HG02970 (cell line): ENCODE measurements at regions not wholly inside any gene's neighbourhood (a gene's known extent, or its start where the extent isn't known, plus 50 kb on each side); places are given as distances from the start of the nearest gene placed in this dataset.
"Not testable (repeated sequence)": the region's sequence is repeated elsewhere in the genome, so short reads cannot be mapped to it uniquely, and the experiment has no call there.

Experiments used
- ATAC-seq: cut with Tn5 transposase; IDR thresholded peaks from one replicate; pipeline ENCODE4 v1.9.1; 2021; ENCODE audit warnings: mild to moderate bottlenecking, moderate library complexity, moderate number of reproducible peaks; ENCODE audit not compliant: unreplicated experiment, low FRiP score

DNA sequence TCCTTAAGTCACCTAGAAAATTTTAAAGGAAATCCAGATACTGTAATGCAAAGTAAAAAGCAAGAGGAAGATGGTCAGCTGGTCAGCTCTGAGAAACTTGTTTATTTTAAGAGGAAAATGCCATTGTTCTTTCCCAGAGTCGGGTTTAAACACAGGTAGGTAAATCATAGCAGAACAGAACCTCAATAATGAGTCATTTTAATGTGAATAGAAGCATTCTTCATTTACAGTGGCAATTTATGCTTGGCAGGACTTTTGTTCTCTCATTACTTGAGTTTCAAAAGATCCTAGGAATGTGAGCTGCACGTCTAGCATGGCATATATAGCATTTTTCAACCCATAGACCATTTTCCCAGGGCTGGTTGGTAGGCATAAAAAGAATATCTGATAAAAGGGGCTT, 132.3 kb downstream of the LIG4 start:
- no peak for ATAC-seq

DNA sequence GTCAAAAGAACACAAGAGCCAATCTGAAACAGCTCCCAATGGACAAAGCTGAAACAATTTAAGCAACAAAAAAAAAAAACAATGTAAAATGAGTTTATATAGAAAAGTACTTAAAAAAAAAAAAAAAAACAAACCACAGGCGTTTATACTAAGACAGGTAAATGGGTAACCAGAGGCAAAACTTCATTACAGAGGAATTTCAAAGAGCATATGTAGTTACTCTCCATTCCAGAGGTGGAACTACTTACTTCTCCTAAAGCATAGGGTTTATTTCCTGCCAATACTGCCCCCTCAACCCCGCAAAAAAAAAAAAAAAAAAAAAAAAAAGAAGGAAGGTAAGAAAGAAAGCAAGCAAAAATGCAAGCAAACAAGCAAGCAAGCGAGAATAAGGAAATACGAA, 132.9 kb downstream of the LIG4 start:
- ATAC-seq: no peak

DNA sequence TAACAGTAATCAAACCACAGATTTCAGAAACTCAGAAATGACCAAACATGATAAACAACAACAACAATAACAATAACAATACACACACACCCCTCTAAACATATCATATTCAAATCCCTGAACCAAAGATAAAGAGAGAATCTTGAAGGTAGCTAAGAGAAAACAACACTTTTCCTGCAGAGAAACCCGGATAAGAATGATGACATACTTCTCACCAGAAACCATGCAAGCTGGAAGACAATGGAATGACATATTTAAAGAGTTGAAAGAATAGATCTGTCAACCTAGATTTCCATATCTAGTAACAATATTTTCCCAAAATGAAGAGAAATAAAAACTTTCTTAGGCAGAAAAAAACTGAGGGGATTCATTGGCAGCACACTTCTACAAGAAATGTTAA, 138.1 kb downstream of the LIG4 start:
- no peak for ATAC-seq

DNA sequence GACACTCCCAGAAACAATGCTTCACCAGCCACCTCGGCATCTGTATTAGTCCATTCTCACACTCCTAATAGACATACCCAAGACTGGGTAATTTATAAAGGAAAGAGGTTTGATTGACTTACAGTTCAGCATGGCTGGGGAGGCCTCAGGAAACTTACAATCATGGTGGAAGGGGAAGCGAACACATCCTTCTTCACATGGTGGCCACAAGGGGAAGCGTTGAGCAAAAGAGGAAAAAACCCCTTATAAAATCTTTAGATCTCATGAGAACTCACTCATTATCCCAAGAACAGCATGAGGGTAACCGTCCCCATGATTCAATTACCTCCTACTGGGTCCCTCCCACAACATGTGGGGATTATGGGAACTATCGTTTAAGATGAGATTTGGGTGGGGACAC, 140.9 kb downstream of the LIG4 start:
- ATAC-seq: not testable (repeated sequence)

DNA sequence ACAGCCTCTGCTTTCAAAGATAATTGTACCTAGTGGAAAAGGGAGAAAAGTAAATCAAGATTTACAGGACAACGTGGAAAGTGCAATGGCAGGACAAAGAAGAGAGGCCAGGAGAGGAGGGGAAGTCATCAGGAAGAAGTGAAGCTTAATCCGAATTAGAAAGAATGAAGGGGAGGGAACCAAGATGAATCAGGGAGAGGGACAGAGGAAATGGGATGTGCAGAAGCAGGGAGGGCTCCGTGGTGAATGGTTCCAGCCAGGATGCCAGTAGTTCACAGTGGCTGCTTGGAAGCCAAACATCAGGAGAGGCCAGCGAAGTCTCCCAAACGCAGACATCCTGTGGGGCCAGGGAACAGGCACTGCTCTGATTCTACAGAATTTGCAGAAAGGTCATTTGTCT, 144.4 kb downstream of the LIG4 start:
- no peak for ATAC-seq

DNA sequence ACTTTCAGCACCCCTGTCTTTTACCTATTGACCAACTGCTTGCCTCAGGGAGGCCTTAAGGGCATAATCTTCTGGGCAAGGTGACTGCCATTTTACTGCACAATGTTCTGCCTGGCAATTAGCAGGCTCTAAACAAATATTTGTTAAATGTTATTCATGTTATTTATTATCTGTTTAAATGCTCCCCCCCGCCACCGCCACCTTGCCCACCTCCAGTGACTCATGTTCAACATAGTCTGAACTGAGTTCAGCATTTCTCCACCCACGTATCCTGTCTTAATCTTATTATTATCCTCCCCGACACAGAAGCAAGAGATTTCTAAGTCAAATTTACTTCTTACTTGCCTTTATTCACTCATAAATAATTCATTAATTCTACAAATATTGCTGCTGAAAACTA, 144.8 kb downstream of the LIG4 start:
- no peak for ATAC-seq

DNA sequence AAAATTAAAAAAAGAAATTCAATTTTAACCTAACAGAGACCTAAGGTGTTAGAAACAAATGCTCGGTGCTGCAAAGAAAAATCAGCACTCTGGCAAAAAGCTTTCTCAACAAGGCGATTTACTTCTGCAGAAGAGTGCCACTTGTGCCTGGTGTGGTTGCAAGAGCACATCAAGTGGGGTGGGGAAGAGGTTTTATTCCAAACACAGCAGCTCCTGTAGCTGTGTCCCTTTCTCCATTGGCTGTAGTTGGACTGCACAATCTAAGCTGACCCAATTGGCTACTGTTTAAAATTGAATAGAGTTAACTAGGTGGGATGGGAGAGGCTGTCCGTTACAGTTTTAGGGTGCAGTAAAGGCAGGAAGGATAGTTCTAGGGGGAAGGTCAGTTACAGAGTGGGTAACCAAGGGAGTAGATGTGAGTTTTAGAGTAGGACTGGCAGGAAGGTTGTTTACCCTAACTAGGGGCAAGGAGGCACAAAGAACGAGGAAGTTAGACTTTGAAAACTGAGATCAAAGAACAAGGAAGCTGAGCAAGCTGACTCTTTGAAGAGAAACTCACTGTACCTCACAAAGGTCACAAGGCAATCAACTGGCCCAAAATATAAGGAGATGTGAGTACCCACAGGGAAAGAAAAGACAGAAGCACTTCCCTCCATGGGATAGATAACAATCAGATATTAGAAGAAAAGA, 145.7 kb downstream of the LIG4 start:
- no peak for ATAC-seq

DNA sequence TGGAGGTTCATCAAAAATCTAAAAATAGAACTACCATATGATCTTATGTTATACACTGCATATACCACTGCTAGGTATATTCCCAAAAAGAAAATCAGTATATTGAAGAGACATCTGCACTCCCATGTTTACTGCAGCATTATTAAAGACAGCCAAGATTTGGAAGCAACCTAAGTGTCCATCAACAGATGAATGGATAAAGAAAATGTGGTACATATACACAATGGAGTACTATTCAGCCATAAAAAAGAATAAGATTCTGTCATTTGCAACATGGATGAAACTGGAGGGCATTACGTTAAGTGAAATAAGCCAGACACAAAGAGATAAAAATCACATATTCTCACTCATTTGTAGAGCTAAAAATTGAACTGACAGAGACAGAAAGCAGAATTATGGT, 151.0 kb downstream of the LIG4 start:
- not testable (repeated sequence) for ATAC-seq

DNA sequence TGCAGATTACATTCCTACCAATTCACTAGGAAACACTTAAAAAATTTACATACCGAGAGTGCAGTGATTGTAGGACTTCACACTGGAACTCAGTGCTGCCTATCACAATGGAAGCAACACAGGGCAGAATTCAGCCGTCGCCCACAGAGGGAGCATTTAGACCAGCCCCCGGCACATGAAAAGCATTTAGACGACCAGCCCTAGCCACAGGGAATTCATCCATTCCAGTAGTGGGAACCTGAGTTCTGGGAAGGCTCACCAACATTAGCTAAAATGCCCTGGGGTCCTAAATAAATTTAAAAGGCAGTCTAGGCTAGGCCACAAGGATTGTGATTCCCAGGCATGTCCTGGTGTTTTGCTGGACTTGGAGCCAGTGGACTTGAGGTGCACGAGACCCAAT, 155.2 kb downstream of the LIG4 start:
- ATAC-seq: no peak

DNA sequence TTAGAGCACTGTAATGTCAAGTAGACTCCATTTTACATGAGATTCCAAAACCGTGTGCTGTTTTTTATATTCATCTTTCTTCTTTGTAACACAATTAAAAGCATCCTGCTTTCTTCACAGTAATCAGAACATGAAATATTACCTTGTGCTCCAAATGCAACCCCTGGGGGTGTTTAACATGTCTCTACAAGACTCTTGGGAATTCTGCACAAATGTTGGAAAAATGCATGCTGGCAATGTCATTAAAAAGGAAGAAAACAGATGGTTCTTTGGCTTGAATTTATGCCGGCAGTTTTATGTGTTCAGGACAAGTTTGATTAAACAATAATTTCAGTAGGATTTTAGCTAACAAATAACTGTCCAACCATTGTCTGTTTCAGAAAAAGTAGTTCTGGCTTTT, 159.1 kb downstream of the LIG4 start:
- no peak for ATAC-seq

DNA sequence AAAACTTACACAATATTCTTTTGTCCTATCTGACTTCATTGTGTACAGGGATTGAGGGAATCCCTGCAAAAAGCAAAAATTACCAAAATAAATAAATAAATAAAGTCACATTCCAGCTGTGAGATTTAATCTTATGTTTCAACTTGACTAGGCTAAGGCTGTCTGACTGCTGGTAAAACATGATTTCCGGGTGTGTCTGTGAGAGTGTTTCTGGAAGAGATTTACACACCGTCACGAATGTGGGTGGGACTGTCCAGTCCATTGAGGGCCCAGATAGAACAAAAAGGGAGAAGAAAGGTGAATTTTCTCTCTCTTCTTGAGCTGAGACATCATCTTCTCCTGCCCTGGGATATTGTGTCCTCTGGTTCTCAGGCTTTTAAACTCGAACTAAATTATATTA, 166.1 kb downstream of the LIG4 start:
- ATAC-seq: no peak

DNA sequence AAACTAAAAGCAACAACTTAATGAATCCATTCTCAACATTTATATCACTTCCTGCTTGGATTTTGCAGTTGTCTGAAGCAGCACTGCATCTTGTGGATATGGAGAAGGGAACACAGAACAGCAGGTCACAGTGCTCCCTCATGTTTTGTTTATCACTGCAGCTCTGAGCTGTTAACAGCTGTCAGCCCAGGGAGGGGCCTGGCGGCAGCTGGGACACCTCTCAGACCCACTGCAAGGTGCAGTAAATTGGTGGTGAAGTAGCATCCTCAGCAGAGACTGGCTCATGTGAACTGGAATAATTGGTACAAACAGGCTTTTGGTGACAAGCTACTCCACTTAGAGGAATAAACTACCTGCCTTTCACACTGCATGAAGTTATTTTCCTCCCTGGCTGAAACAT, 170.4 kb downstream of the LIG4 start:
- no peak for ATAC-seq

DNA sequence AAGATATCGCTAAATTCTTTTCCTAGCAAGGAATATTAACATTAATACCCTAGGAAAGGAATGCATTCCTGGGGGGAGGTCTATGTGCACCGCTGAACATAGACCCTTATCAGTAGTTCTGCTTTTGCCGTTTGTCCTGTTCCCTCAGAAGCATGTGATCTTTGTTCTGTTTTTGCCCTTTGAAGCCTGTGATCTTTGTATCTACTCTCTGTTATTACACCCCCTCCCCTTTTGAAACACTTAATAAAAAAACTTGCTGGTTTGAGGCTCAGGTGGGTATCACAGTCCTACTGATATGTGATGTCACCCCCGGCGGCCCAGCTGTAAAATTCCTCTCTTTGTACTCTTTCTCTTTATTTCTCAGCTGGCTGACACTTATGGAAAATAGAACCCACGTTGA, 172.5 kb downstream of the LIG4 start:
- not testable (repeated sequence) for ATAC-seq

DNA sequence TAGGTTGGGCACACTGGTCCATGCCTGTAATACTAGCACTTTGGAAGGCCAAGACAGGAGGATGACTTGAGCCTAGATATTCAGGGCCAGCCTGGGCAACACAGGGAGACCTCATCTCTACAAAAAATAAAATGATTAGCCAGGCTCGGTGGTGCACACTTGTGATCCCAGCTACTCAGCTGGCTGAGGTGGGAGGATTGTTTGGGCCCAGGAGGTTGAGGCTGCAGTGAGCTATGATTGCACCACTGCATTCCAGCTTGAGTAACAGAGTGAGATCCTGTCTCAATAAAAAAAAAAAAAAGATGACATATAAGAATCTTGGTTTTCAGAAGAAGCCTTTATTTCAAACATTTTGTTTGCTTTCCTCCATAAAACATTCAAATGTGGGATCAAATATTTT, 178.0 kb downstream of the LIG4 start:
- ATAC-seq: no peak

DNA sequence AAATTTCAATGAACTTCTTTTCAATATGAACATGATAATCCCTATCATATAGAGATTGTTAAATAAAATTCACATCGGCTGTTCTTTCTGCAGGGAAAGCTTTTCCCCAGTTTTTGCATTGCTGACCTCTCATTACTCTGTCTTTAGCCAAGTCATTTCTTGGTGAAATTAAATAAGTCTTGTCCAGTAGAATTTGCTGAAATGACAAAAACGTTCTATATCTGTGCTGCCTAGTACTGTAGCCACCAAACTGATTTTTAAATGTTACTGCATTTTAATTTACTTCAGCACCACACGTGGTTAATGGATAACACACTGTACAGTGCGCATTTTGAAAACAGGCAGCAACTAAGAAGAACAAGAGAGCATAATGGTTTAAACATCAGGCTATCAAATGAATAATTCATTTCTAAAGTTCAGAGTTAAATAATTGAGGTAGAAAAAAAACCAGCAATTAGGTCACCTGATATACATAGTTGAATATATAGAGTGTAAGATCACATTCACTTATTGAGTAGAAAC, 178.9 kb downstream of the LIG4 start:
- ATAC-seq: no peak

DNA sequence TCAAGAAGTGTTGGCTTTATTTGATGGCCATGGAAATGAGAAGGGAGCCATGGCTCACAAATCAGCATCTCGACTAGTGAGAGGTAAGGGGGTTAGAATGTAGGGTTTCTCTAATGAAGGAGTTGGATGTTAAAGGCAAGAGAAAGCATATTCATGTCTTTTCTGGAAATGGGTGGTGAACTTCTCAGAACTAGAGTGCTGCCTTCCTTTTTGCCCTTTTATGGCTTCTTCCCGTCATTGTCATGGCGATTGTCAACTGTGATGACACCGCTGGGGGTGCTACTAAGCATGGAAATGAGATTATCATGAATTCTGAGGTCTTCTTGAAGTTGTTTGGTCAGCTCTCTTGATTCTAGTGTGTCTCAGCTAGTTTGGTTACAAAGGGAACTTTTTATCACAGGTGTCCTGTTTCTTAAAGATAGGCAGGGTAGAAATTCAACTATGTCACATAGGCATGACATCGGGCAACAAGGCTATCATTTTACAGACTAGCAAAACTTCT, 180.4 kb downstream of the LIG4 start:
- no peak for ATAC-seq

DNA sequence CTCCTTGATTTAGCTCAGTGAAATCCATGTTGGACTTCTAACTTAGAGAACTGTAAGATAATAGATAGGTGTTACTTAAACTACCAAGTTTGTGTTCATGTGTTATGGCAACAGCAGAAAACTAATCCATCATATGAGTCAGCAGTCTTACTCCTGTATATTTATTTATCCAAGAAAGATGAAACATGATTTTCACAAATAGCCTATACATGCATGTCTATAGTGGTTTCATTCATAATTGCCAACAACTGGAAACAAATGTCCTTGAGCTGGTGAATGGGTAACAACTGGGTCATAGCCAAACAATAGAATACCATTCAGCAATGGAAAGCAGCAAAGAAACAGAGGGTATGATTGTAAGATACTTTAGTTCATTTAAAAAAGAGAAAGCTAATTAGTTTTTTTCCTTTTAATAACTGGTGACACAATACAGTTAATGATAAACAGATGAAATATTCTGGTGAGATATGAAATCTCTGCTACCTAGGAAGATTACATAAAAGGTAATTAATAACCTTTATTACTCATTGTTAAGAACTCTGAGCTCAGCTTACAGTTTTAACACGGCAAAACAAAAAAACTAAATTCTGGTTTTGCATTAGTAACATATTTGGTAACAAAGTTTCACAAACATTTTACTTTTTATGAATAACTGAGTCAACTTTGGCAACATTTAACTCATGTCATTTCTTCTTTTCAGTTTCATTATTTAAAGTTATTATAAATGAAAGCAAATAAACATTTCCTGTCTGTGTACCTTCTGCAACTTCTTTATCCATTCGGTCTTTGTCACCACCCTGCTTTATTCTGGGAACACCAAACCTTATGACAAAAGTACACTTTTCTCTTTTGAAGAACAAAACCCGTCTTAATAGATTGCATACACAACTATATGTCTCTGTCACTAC, 181.3 kb downstream of the LIG4 start:
- no peak for ATAC-seq

DNA sequence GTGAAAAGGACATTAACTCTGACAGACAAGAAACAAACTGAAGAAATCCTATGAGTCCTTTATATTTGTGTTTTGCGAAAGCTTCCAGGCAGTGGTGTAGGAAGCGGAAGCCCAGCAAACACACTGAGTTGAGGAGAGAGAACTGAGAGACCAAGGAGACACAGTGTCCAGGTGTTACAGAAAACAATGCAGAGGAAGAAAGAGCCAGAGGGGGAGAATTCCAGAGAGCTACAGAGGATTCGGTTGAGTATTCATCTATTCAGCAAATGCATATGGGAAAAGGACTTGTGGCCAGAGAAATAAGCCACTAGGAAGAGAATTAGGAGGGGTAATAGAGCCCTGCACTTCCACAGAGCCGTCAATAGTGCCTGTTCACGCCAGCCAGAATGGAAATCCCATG, 183.5 kb downstream of the LIG4 start:
- ATAC-seq: no peak

DNA sequence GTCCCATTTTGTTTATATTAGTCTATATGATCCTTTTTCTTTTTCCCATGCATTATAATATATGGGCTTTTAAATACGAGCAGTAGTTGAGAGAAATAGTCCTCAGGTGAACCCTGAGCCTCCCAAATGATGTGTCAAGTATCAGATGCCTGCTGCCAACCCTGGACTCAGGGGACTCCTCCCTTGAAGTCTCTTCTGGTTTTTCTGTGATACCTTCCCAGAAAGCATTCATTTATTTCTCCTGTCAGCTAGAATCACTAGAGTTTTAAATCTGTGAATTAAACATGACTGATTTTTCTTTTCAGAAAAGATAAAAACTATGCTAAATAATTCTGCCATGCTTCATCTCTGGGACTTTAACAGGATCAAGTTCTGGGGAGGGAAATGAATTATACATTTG, 184.6 kb downstream of the LIG4 start:
- ATAC-seq: no peak

DNA sequence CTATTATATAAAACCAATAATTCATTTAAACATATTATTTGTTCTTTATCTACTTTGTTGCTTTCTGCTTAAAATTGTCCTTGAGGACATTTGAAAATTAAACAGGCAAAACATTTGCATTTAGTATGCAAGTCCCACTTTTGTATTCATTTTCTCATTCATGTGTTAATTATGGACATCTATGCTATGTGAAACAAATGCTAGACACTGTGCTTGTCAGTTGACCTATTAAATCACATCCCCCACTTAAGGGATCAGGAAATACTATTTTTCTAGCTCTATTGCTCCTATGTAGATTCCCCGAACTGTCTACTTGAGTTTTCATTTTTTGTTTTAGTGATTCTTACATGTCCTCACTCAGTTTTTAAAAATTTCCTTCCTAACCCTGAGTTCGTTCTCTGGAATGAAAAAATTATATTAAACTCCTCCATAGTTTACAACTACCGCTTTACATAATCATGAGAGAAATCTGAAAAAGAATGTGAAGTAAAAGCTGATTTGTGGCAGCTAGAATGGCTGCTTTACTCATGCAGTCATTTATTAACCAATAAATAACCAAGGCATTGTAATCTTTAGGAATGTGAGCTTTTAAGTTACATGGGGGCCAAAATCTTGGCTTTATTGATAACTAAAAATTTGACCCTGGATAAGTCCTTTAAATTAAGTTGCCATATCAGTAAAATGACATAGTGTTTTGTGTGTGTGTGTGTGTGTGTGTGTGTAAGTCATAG, 188.5 kb downstream of the LIG4 start:
- ATAC-seq: no peak

DNA sequence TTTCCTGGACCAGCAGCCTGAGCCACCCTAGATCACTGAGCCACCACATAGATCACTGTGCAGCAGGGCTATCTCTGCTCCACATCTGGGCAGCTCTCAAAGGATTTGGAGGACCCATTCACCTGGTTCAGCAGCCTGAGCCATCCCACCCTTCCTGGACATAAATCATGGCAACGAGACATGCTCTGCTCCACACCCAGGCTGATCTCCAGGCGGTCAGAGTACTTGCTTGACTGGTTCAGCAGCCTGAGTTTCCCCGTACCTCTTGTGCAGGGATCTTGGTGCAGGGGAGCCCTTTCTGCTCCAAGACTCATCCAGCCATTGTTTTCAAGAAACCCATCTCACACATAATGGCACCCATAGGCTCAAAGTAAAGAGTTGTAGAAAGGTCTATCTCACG, 195.3 kb downstream of the LIG4 start:
- no peak for ATAC-seq
